Psoas muscle (tissue), 7 donors: ENCODE measurements at regions not wholly inside any gene's neighbourhood (a gene's known extent, or its start where the extent isn't known, plus 50 kb on each side); places are given as distances from the start of the nearest gene placed in this dataset.

Experiments
- ATAC-seq, 4 donors: fragments of 200-7000 bp; cut with Tn5 transposase; one replicate each; pipeline ENCODE4 v1.9.1; 2020; ENCODE audit warnings: moderate library complexity in 3 of 4, mild to moderate bottlenecking in 2 of 4
- DNase-seq, 2 donors: peaks; one replicate each; pipeline ENCODE4 v3.0.0-alpha.2; 2020
- H3K27ac ChIP-seq: fragments of 200-600 bp; one replicate; pipeline ENCODE4 v1.8.0; 2022
- H3K27me3 ChIP-seq, 3 donors: fragments of 200-600 bp in 1 of 3; one replicate each; pipeline versions ENCODE4 v1.6.1 to v1.8.0; 2013 to 2022; ENCODE audit warnings: low read length in 2 of 3, mild to moderate bottlenecking in 2 of 3, moderate library complexity in 1 of 3; ENCODE audit not compliant: insufficient read depth in 3 of 3
- H3K36me3 ChIP-seq, 2 donors: fragments of 200-600 bp in 1 of 2; one replicate each; pipeline versions ENCODE4 v1.6.1 to v1.8.0; 2013 to 2022; ENCODE audit warnings: low read depth in 1 of 2, mild to moderate bottlenecking in 1 of 2, moderate library complexity in 1 of 2; ENCODE audit not compliant: insufficient read depth in 1 of 2
- H3K4me1 ChIP-seq: fragments of 200-600 bp; one replicate; pipeline ENCODE4 v1.8.0; 2022
- H3K4me3 ChIP-seq: fragments of 200-600 bp; one replicate; pipeline ENCODE4 v1.8.0; 2022; ENCODE audit warnings: mild to moderate bottlenecking
- H3K9me3 ChIP-seq: fragments of 200-600 bp; one replicate; pipeline ENCODE4 v1.8.0; 2022
- CTCF ChIP-seq: fragments of 200-600 bp; IDR thresholded peaks from one replicate; pipeline ENCODE4 v1.8.0; 2022; ENCODE audit warnings: antibody characterized with exemption
- WGBS, 3 donors: extraction: QIAGEN DNeasy Blood & Tissue Kit; methylation state at CpG; one replicate each; pipeline versions ENCODE4 v1.1.6 to v1.1.7; 2013; 5-methylcytosine and 5-hydroxymethylcytosine counted together
- intact Hi-C, 2 donors: fragments of 100-400 bp; cut with DNase I; formaldehyde crosslinking; loops; one replicate each; pipeline versions ENCODE4 v1.11.0 to v1.14.2; 2022
- donor health status: healthy with polysubstance abuse.
- donor health status: DM: no; HTN: no; CAD: no; lungs with moderate emphysema.
- donor health status: Bipolar disorder and iron deficiency.
- donor health status: healthy.
- donor health status: DM: yes; HTN: yes; CAD: no.
- donor health status: DM: no; HTN: no; CAD: no.
- donor health status: DM: yes; HTN: yes; CAD: no.

DNA sequence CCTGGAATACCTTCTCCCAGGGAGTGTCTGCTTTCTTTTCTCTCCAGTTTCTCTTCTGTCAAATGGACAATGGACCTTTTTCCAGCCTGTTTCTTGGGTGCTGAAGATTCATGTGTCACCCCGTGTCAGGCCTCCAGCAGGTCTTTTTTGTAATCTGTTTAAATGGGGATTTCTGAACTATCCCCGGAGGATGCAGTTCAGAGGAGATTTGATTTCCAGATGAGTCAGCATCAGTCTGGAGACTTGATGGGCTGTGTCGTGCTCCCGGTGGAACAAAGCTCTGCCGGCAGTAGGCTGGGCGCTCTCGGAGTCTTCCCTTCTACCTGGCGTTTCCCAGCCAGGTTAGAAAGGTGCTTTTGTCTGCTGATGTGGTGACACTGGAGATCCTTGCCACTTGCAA is 440.6 kb downstream of the HS3ST3B1 start:
- no peak for ATAC-seq
- WGBS, 3 donors, result 52 to 62% (median 53%) methylated on average over 8 of the region's 8 CpGs
- Histone ChIP-seq H3K36me3 (no peaks in the 10 kb centered on the region), H3K4me3 (no peak overlapping the region), H3K4me1 (no peaks in the 10 kb centered on the region), H3K27me3 (no peaks in the 10 kb centered on the region), H3K9me3 (no peaks in the 10 kb centered on the region), H3K27ac (no peak overlapping the region)
- intact Hi-C loops, result no loop called here
- DNase-seq, result no peak
- TF ChIP-seq CTCF, result no peak

- DNase-seq (no peak), ATAC-seq (no peak)
- no peaks in the 10 kb centered on the region for H3K36me3 ChIP-seq
- H3K4me1 ChIP-seq, result no peaks in the 10 kb centered on the region
- WGBS, 3 donors, result 54 to 61% (median 55%) methylated on average over 8 of the region's 8 CpGs
- no peak for TF ChIP-seq CTCF
- no peak overlapping the region for H3K27ac ChIP-seq
- intact Hi-C loops, result no loop called here
- H3K4me3 ChIP-seq, result no peak overlapping the region
- no peaks in the 10 kb centered on the region for H3K27me3 ChIP-seq
- no peaks in the 10 kb centered on the region for H3K9me3 ChIP-seq
Measured at GRCh38 chr17:14739656-14740431, 439.0 kb downstream of the HS3ST3B1 start.

DNA sequence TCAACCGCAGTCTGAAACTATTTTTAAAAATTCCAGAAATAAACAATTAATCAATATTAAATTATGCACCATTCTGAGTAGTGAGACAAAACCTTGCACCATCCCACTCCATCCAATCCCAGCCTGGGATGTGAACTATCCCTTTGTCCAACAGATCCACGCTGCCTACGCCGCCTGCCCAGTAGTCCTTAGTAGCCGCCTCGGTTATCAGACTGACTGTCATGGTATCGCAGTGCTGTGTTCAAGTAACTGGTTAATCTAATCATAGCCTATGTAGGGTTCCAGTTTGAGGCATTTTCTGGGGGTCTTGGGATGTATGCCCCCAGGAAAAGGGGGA is 437.7 kb downstream of the HS3ST3B1 start:
- no peak for DNase-seq
- H3K9me3 ChIP-seq, result no peaks in the 10 kb centered on the region
- no peak overlapping the region for H3K27ac ChIP-seq
- no peaks in the 10 kb centered on the region for H3K4me1 ChIP-seq
- 93 to 95% (median 94%) methylated on average over 7 of the region's 7 CpGs for WGBS, 3 donors
- H3K4me3 ChIP-seq, result no peak overlapping the region
- intact Hi-C loops, result no loop called here
- H3K27me3 ChIP-seq, result no peaks in the 10 kb centered on the region
- TF ChIP-seq CTCF, result no peak
- no peaks in the 10 kb centered on the region for H3K36me3 ChIP-seq
- ATAC-seq, result peak in 2 of 4 donors; percentile 14 to 40

- Histone ChIP-seq H3K9me3 (no peaks in the 10 kb centered on the region), H3K27ac (no peak overlapping the region), H3K4me1 (no peaks in the 10 kb centered on the region), H3K36me3 (no peaks in the 10 kb centered on the region), H3K4me3 (no peak overlapping the region), H3K27me3 (no peaks in the 10 kb centered on the region)
- DNase-seq (peak; percentile 82 to 91), ATAC-seq (peak; percentile 62 to 95 (median 90))
- intact Hi-C loops, result no loop called here
- TF ChIP-seq CTCF, result peak; percentile 6
- WGBS, 3 donors, result 40 to 48% (median 43%) methylated on average over 12 of the region's 12 CpGs
Measured at GRCh38 chr17:14737984-14738651, 437.2 kb downstream of the HS3ST3B1 start.
